ENCODE measurements at regions not wholly inside any gene's neighbourhood (a gene's known extent, or its start where the extent isn't known, plus 50 kb on each side); places are given as distances from the start of the nearest gene placed in this dataset.

DNA sequence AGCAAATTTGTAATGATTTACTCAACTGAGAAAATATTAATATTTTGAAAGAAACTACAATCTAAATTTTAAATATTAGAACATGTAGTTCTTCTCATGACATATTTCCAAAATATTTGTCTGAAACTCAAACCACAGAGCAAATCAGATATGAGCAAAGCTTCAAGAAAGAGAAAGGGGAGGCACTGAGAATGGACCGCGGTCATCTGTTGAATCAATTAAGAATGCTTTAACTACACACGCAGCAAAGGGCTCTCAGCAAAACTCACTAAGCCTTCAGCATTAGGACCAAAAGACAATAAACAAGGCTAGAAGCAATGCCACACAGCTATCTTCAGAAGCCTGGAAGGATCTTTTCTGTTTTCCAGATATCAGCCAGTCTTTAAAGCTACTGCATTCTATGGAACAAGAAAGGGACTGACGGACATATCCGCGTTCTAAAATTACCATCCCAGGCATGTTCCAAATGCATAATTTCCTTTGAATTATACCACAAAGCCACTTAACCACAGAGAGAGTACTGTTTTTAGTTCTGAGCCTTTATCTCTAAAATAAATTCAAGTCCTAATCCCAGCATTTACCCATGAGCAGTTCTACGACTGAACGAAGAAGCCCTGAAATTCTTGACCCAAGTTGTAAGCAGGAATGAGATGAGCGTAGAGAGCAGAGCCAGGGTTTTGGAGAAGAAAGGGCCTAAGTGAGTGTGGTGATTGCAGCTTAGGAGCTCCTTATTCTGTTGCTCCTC lies 513.5 kb downstream of the AGTPBP1 start:
- intact Hi-C loops (cut with DNase I), result no loop called here
- Histone ChIP-seq H3K4me1 (ENCODE audit: control insufficient read depth in 2 of 3, insufficient read depth in 2 of 3, low read depth in 1 of 3, low read length in 3 of 3) (no peaks in the 10 kb centered on the region), H3K27ac (ENCODE audit: low read depth in 2 of 2, low read length in 2 of 2) (no peak overlapping the region), H3K9ac (ENCODE audit: low read length in 3 of 3) (no peak overlapping the region), H3K36me3 (ENCODE audit: control insufficient read depth in 2 of 3, insufficient read depth in 3 of 3, low read length in 3 of 3) (no peaks in the 10 kb centered on the region), H3K4me3 (ENCODE audit: low read length in 3 of 3) (no peak overlapping the region), H3K27me3 (ENCODE audit: control insufficient read depth, insufficient read depth, low read length) (no peaks in the 10 kb centered on the region), H3K9me3 (ENCODE audit: control insufficient read depth in 2 of 3, insufficient read depth in 1 of 3, low read length in 3 of 3) (no peaks in the 10 kb centered on the region)
- no peak for TF ChIP-seq CTCF (IDR thresholded peaks at IDR 0.05; ENCODE audit: borderline replicate concordance, extremely low read depth, insufficient read depth)
- FAIRE-seq (no peak), DNase-seq (no peak)

- no peaks in the 10 kb centered on the region for H3K27me3 ChIP-seq (ENCODE audit: control insufficient read depth, insufficient read depth, low read length)
- no peaks in the 10 kb centered on the region for H3K36me3 ChIP-seq (ENCODE audit: control insufficient read depth in 2 of 3, insufficient read depth in 3 of 3, low read length in 3 of 3)
- DNase-seq, result no peak
- intact Hi-C loops (cut with DNase I), result no loop called here
- TF ChIP-seq CTCF (IDR thresholded peaks at IDR 0.05; ENCODE audit: borderline replicate concordance, extremely low read depth, insufficient read depth), result no peak
- no peaks in the 10 kb centered on the region for H3K4me1 ChIP-seq (ENCODE audit: control insufficient read depth in 2 of 3, insufficient read depth in 2 of 3, low read depth in 1 of 3, low read length in 3 of 3)
- no peaks in the 10 kb centered on the region for H3K9me3 ChIP-seq (ENCODE audit: control insufficient read depth in 2 of 3, insufficient read depth in 1 of 3, low read length in 3 of 3)
- H3K4me3 ChIP-seq (ENCODE audit: low read length in 3 of 3), result no peak overlapping the region
- FAIRE-seq, result no peak
- no peak overlapping the region for H3K27ac ChIP-seq (ENCODE audit: low read depth in 2 of 2, low read length in 2 of 2)
- no peak overlapping the region for H3K9ac ChIP-seq (ENCODE audit: low read length in 3 of 3)
Measured at GRCh38 chr9:85225180-85225579, 516.6 kb downstream of the AGTPBP1 start.

DNA sequence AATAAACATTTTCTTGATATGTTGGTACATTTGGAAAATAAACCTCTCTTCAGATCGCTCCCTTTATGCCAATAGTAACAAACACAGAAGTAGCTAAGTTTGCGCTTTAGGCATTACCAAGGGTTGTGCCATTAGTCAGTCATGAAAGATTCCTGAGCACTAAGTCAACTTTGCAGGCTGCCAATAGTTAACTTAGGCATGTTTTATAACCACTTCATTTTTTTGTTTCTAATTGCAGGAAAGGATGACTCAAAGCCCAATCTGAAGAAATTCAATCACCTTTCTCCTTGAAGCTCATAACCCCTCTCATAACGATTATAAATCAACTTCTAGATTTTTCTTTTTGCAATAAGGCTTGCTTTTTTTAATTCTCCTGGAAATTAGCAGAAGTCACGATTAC lies 517.0 kb downstream of the AGTPBP1 start:
- H3K27ac ChIP-seq (ENCODE audit: low read depth in 2 of 2, low read length in 2 of 2), result no peak overlapping the region
- TF ChIP-seq CTCF (IDR thresholded peaks at IDR 0.05; ENCODE audit: borderline replicate concordance, extremely low read depth, insufficient read depth), result no peak
- intact Hi-C loops (cut with DNase I), result no loop called here

GRCh38 chr9:85224301-85224700 lies 517.5 kb downstream of the AGTPBP1 start:
- H3K36me3 ChIP-seq (ENCODE audit: control insufficient read depth in 2 of 3, insufficient read depth in 3 of 3, low read length in 3 of 3), result no peaks in the 10 kb centered on the region
- DNase-seq (no peak), FAIRE-seq (no peak)
- no peak overlapping the region for H3K9ac ChIP-seq (ENCODE audit: low read length in 3 of 3)
- no peak overlapping the region for H3K4me3 ChIP-seq (ENCODE audit: low read length in 3 of 3)
- no peaks in the 10 kb centered on the region for H3K27me3 ChIP-seq (ENCODE audit: control insufficient read depth, insufficient read depth, low read length)
- H3K27ac ChIP-seq (ENCODE audit: low read depth in 2 of 2, low read length in 2 of 2), result no peak overlapping the region
- intact Hi-C loops (cut with DNase I), result no loop called here
- H3K9me3 ChIP-seq (ENCODE audit: control insufficient read depth in 2 of 3, insufficient read depth in 1 of 3, low read length in 3 of 3), result no peaks in the 10 kb centered on the region
- TF ChIP-seq CTCF (IDR thresholded peaks at IDR 0.05; ENCODE audit: borderline replicate concordance, extremely low read depth, insufficient read depth), result no peak
- H3K4me1 ChIP-seq (ENCODE audit: control insufficient read depth in 2 of 3, insufficient read depth in 2 of 3, low read depth in 1 of 3, low read length in 3 of 3), result no peaks in the 10 kb centered on the region

More for the DNA sequence above, 517.0 kb downstream of the AGTPBP1 start:
- Histone ChIP-seq H3K4me1 (ENCODE audit: control insufficient read depth in 2 of 3, insufficient read depth in 2 of 3, low read depth in 1 of 3, low read length in 3 of 3) (no peaks in the 10 kb centered on the region), H3K27me3 (ENCODE audit: control insufficient read depth, insufficient read depth, low read length) (no peaks in the 10 kb centered on the region), H3K36me3 (ENCODE audit: control insufficient read depth in 2 of 3, insufficient read depth in 3 of 3, low read length in 3 of 3) (no peaks in the 10 kb centered on the region), H3K9ac (ENCODE audit: low read length in 3 of 3) (no peak overlapping the region), H3K4me3 (ENCODE audit: low read length in 3 of 3) (no peak overlapping the region), H3K9me3 (ENCODE audit: control insufficient read depth in 2 of 3, insufficient read depth in 1 of 3, low read length in 3 of 3) (no peaks in the 10 kb centered on the region)
- no peak for FAIRE-seq
- no peak for DNase-seq
